ENCODE measurements at regions not wholly inside any gene's neighbourhood (a gene's known extent, or its start where the extent isn't known, plus 50 kb on each side); places are given as distances from the start of the nearest gene placed in this dataset.
"Not testable (repeated sequence)": the region's sequence is repeated elsewhere in the genome, so short reads cannot be mapped to it uniquely, and the experiment has no call there.

DNA sequence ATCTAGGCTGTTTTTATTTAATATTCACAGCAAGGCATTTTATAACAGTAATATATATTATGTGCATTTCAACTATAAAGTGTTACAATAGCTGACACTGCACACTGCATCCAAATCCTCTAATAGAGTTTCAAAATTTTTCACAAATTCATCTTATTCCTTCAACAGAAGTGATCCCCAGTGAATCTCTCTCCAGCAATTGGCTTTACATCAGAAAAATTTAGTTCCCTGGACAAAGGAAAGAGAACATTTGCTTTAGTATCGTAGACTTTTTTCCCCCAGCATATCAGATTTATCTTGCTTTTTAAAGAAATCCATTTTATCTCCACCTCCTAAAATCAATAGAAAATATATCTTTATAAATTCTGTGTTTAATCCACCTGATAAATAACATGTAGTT, 868.6 kb downstream of the TBL1XR1 start:
- no peak for DNase-seq (ENCODE audit: low spot score)

DNA sequence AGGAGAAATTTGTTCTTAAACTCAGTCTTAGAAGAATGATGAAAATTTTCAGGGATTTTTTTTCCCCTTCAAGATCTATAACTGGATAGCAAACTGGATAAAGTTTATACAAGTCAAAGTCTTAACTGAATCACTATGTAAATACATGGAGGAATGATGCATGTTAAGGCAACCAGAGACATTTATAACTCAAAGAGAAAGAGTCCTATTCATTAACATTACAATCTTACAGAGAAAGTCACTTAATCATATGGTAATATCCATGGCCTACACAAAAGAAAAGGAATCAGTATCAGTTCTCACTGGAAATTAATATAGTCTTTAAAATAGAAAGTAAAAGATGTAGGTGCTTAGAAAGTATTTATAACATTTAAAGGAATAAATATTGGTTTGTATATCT, 869.1 kb downstream of the TBL1XR1 start:
- DNase-seq (ENCODE audit: low spot score) = no peak

DNA sequence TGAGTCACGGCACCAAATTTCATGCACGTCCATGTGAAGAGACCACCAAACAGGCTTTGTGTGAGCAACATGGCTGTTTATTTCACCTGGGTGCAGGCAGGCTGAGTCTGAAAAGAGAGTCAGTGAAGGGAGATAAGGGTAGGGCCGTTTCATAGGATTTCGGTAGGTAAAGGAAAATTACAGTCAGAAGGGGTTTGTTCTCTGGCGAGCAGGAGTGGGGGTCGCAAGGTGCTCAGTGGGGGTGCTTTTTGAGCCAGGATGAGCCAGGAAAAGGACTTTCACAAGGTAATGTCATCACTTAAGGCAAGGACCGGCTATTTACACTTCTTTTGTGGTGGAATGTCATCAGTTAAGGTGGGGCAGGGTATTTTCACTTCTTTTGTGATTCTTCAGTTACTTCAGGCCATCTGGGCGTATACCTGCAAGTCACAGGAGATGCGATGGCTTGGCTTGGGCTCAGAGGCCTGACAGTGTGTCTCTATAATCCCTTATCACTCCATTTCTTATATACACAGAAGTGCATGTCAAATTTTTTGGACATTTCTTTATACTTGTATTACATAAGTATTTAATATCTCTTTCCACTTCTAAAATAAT, 870.3 kb downstream of the TBL1XR1 start:
- DNase-seq (ENCODE audit: low spot score) = not testable (repeated sequence)

DNA sequence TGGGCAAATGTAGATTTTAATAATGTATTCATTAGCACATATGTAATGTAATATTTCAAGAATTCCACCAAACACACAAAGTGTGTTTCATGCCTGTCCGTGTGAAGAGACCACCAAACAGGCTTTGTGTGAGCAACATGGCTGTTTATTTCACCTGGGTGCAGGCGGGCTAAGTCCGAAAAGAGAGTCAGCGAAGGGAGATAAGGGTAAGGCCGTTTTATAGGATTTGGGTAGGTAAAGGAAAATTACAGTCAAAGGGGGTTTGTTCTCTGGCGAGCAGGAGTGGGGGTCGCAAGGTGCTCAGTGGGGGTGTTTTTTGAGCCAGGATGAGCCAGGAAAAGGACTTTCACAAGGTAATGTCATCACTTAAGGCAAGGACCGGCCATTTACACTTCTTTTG, 875.8 kb downstream of the TBL1XR1 start:
- DNase-seq (ENCODE audit: low spot score) = not testable (repeated sequence)

DNA sequence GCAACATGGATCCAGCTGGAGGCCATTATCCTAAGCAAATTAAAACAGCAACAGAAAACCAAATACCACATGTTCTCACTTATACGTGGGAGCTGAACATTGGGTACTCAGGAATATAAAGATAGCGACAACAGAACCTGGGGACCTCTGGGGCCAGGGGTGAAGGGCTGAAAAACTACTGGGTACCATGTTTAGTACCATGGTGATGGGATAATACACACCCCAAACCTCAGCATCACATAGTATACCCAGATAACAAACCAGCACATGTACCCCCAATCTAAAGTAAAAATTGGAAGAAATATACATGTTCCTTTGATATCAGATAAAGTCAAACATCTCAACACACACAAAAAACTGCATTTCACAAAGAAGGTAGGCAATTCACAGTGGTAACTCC, 876.2 kb downstream of the TBL1XR1 start:
- no peak for DNase-seq (ENCODE audit: low spot score)

DNA sequence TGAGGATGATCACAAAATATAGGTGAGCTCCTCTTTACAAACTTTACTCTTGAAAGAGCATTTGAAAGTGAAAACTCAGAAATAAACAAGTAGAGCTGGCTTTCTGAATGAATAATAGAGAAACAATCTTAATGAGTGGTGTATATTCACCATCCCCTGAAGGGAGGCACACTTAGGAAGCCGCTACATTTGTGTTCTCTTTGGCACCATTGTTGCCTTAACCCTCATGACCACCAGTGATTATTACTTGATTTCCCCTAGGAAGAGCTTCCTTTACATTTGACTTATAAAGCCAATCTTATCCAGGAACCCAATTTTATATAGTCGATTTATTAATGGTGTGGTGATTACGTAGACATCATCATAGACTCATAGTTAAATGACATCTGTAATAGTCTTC, 883.9 kb downstream of the TBL1XR1 start:
- DNase-seq (ENCODE audit: low spot score) = no peak

DNA sequence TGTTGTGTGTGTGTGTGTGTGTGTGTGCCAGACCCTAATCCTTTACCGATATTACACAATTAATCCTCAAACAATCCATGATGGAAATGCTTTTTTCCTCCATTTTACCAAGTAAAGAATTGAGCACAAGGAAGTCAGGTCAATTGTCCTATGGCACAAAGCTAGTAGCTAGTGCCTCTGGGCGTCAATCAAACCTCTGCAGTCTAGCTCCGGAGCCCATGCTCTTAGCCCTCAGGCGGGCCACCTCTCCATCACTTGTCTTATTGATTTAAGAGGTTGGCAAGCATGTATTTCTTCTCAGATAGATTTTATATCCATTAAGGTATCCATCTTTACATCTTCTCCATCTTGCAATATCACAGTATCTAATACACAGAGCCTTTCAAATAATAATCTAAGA, 886.6 kb downstream of the TBL1XR1 start:
- DNase-seq (ENCODE audit: low spot score) = no peak

DNA sequence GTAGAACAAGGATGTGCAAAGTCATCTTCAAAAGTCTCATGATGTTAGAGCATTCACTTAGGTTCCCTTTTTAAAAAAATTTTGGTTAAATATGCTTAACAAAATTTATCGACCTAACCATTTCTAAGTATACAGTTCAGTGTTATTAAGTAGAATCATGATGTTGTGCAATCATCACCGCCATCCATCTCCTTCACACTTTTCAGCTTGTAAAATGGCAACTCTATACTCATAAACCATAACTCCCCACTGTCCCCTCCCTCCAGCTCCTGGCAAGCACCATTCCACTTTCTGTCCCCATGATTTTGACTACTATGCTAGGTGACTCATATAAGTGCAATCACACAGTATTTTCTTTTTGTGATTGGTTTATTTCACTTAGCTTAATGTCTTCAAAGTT, 895.0 kb downstream of the TBL1XR1 start:
- no peak for DNase-seq (ENCODE audit: low spot score)

DNA sequence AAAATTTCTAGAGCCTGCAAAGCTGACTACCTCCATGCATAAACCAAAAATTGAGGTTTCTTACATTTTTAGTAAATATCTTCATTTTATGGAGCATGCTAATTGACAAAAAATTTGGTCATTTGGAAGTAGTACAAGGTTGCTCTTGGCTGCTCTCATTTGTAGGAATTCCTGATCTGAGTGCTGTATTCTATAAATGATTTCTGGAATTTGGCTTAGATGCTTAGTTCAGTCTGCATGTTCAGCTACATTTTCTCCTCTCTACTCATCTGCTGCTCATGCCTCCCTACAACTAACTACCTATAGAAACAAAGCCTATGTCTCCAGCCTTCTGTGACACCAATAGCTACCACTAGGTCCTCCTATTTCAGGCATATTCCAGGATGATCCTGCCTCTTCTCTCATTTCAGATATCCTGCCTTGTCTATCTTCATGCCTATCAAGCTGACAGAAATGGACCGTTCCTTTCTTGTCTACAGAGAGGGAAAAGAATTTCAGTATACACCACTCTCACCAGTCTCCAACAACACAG, 901.1 kb downstream of the TBL1XR1 start:
- peak; percentile 21 for DNase-seq (ENCODE audit: low spot score)

DNA sequence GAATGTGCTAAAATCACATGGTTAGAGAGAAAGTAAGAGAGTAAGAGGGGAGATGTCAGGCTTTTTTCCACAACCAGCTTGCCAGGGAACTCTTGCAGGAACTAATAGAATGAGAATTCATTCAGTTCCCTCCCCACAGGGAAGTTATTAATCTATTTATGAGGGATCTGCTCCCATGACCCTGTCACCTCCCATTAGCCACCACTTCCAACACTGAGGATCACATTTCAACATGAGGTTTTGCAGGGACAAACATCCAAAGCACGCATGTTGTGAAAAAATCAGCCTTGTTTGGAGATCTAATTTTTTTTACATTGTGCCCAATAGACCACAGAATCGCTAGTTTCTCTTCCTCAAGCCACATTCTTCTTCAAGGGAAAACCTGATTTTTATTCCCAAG, 904.0 kb downstream of the TBL1XR1 start:
- peak; percentile 6 for DNase-seq (ENCODE audit: low spot score)

DNA sequence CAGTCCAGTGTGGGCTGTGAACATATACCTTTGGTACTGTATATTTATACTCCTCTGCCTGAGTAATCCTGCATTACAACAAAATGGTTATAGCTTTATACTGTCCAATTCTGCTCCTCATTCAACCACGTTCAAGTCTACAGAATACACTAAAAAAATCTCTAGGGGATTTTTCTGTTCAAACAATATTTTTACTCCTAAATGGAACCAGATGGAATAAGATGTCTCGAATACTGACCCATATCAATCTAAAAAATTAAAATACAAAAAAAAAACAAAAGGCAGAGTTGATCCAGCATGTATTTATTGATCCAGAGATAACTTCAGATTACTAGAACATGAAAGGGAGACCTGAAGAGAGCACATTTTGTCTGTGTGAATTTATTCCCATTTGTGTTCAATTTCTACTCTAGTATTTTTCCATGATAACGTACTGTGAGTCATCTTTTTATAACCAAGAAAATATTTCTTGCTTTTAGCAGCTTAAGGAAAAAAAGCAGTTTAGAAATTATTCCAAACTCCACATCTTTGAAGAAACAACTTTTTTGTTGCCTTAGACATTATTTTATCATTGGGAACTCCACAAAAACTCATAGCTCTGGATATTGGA, 910.7 kb downstream of the TBL1XR1 start:
- DNase-seq (ENCODE audit: low spot score) = no peak

DNA sequence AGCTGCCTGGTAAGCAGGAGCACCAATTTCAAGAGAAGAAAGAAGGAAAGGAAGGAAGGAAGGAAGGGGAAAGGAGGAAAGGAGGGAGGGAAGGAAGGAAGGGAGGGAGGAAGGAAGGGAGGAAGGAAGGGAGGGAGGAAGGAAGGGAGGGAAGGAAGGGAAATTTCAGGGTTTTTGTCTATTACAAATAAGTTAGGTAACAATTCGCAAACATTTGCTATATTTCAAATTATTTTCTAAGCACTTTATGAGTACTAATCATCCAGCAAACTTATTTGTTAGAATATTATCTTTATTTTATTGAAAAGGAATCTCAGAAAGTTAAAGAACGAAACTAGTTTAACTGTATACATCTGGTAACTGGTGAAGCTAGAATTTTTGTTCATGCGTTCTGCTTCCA, 921.7 kb downstream of the TBL1XR1 start:
- no peak for DNase-seq (ENCODE audit: low spot score)

DNA sequence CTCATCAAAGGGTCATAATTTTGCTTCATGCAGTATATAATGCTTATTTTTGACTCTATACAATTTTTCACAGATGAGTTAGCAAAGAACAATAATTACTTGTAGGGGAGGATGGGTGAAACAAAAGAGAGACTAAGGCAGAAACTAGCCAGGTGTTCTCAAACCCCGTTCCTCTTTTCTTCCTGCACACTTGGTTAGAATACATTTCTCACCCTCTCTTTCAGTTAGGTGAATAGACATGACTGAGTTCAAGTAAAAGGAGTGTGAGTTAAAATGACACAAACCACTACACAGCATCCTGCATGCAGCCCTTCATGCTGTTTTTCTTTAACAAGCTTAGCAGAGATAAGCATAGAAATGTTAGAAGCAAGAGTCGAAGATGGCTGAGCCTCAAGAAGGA, 922.2 kb downstream of the TBL1XR1 start:
- DNase-seq (ENCODE audit: low spot score) = no peak

DNA sequence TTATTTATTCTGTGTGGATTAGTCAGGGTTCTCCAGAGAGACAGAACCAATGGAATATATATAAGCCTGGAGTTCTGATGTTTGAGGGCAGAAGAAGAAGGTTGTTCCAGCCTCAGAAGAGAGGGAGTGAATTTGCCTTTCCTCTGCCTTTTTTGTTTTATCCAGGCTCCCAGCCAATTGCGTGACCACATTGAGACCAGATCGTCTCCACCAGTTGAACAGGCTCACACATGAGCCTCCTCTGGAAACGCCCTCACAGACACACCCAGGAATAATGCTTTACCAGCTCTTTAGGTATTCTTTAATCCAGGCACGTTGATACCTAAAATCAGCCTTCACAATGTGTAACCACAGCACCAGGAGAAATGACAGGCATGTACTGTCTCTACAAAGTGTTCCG, 923.1 kb downstream of the TBL1XR1 start:
- no peak for DNase-seq (ENCODE audit: low spot score)

DNA sequence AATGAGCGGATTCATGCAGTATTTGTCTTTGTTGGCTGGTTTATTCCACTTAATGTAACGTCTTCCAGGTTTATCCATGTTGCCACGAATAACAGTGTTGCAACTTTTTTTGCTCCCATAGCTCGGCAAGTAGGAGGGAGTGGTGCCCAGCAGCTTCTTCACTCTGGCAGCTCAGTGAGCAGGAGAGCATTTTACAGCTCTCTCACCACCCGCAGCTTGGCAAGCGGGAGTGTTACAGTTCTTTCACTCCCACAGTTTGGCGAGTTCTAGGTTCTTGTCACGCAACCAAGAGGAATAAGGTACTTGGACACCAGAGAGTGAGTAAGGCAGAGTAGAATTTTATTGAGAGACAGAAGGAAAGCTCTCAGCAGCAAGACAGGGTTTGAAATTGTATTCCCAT, 935.2 kb downstream of the TBL1XR1 start:
- no peak for DNase-seq (ENCODE audit: low spot score)

DNA sequence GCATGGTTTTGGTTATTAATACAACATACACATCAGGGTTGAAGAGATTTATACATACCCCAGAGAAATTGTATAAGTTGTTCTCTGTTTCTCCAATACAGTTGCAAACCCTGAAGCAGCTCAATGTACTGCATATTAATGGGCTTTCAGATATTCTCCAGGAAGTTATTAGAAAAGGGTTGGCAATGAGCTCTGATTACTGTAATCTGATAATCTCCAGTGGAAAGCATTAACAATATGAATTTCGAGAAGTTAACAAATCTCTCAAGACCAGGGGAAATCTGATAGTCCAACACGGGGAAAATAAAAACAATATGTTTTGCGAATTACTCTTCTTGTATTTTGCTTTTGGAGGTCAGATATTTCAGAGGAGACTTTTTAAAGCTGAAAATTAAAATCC, 950.1 kb downstream of the TBL1XR1 start:
- DNase-seq (ENCODE audit: low spot score) = no peak

DNA sequence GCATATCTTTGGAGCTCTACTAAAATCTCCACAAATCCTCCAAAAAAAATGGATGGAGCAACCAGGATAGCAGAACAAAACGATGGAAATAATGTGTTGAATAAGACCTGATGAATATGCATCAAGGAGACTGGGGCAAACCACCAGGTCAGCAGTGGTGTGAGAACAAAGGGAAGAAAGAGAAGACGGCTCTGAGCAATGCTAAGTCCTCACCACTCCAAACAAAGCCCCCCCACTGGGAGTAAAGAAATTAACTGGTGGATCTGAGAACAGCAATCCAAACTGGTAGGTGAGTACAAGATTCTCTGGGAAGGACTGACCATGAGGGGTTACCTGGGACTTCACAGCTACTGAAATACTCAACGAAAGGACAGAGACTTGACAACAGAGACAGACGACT, 977.3 kb downstream of the TBL1XR1 start:
- DNase-seq (ENCODE audit: low spot score) = no peak

DNA sequence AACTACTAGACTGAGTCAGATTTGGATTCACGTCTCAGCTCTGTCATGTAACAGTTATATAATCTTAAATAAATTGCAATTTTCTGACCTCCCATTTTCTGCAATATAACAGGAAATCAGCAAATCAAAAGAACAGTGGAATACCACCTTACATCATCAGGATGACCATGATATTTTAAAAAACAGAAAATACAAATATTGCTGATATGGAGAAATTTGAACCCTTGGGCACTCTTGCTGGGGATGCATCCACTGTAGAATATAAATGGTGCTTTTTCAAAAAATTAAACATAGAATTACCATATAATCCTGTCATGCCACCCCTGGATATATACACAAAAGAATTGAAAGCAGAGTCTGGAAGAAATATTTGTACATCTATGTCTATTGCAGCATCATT, 982.5 kb downstream of the TBL1XR1 start:
- DNase-seq (ENCODE audit: low spot score) = no peak

DNA sequence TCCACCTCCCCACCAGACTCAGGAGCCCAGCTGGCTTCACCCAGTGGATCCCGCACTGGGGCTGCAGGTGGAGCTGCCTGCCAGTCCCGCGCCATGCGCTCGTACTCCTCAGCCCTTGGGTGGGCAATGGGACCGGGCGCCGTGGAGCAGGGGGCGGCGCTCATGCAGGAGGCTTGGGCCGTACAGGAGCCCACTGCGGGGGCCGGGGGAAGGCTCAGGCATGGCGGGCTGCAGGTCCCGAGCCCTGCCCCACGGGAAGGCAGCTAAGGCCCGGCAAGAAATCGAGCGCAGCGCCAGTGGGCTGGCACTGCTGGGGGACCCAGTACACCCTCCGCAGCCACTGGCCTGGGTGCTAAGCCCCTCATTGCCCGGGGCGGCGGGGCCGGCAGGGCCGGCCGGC, 984.0 kb downstream of the TBL1XR1 start:
- DNase-seq (ENCODE audit: low spot score) = not testable (repeated sequence)

DNA sequence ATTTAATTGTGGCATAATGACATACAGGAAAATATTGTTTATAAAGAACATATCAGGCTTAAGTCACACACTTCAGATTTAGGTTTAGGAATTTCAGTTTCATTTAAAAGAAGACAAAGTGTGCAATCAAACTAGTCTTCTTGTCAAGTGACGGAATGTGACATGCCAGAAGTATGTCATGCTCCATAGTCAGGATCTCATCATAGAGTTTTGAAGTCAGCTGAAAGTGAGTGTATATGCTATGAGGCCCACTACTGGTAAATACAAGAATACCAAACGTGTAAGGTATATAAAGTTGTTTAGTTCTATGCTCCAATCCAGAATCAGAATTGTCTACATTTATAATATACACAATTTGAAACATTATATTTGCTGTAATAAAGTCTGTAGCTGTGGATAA, 988.4 kb downstream of the TBL1XR1 start:
- DNase-seq (ENCODE audit: low spot score) = no peak

DNA sequence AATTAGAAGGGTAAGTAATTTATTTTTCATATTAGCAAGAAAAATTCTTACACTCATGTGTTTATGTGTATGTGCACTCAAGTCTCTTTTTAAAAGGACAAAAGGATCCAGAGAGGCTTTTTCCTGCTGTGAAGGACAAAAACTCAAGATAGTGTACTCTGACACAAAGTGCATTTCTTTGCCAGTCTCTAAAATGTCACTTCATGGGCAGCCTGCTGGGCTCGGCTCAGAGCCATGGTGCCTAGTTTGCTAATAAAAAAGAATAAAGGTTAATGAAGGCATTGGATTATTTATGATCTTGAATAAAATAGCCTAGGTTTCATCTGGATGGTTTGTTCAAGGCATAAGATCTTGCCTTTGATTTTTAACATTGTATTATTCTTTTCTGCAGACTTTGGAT, 989.0 kb downstream of the TBL1XR1 start:
- no peak for DNase-seq (ENCODE audit: low spot score)

DNA sequence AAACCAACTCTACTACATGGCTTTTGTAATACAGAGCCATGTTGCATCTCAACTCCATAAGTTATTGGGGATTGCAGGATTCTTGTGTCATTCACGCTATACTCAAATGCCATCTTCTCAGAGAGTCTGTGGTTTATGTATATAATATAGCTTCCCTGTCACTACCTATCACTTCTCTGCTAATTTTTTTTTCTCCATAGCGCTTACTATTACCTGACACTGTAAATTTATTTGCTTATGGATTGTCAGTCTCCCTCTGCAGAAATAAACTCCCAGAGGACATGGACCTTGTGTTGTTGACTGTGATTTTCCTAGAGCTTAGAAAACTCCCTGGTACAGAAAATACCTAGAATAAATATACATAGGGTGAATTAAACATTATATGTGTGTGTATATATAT, 990.5 kb downstream of the TBL1XR1 start:
- no peak for DNase-seq (ENCODE audit: low spot score)

DNA sequence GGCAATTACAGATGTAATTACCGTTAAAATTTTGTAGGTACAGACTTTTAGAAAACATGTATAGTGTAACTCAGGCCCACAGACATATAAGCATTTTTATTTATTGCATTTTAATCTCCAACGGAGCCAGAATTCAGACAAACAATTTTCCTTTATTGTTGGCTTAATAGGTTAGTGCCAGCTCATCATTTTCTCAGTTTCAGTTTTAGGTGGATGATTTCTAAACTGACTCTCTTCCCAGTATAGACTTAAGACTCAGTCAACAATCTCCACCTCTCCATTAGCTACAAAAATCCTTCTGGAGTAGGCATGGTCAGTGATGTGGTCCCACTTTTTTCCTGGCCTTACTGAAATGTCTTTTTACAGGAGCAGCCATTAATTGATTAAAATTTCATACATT, 994.6 kb downstream of the TBL1XR1 start:
- DNase-seq (ENCODE audit: low spot score) = no peak

DNA sequence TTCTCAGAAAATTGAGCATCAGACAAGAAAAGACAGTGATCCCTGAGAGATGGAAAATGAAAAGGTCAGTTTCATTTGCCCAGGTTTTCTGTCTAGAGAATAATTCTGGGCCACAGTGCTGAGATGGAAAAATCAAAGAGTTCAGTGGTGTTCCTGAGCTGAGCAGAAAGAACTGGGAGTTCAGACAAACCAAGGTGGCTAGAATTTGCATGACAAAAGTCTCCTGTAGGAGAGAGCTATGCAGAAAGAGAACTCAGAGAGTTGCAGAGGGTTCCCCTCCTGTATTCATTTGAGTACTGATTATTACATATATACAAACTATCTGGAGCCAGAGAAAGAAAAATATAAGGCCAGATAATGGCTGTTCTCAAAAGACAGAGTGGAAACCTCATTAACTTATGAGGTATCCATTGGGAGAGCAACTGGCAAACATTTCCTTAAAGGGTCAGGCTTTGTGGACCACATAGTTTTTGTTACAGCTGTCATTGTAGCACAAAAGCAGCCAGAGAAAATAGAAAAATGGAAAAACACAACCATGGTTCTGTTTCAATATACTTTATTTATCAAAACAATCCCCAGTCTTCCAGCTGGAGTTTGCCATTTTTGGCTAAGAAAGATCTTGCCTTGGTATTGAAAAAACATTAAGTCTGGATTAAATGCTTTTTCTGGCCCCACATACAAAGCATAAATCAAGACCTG, 1004.1 kb downstream of the TBL1XR1 start:
- DNase-seq (ENCODE audit: low spot score) = no peak
